ENCODE measurements at regions not wholly inside any gene's neighbourhood (a gene's known extent, or its start where the extent isn't known, plus 50 kb on each side); places are given as distances from the start of the nearest gene placed in this dataset.

- Histone ChIP-seq H3K9ac (no peak overlapping the region), H3K27ac (no peak overlapping the region), H3K4me3 (ENCODE audit: low read depth, low read length) (no peak overlapping the region), H2AFZ (no peak overlapping the region), H3K9me3 (ENCODE audit: control insufficient read depth, low read length) (no peaks in the 10 kb centered on the region), H3K4me1 (no peaks in the 10 kb centered on the region), H3K27me3 (ENCODE audit: control insufficient read depth, insufficient read depth, low read length) (no peaks in the 10 kb centered on the region), H3K36me3 (ENCODE audit: control insufficient read depth, insufficient read depth, low read length) (no peaks in the 10 kb centered on the region), H3K4me2 (ENCODE audit: low read length) (no peak overlapping the region), H3K79me2 (no peaks in the 10 kb centered on the region)
- TF ChIP-seq, protein P1, sequence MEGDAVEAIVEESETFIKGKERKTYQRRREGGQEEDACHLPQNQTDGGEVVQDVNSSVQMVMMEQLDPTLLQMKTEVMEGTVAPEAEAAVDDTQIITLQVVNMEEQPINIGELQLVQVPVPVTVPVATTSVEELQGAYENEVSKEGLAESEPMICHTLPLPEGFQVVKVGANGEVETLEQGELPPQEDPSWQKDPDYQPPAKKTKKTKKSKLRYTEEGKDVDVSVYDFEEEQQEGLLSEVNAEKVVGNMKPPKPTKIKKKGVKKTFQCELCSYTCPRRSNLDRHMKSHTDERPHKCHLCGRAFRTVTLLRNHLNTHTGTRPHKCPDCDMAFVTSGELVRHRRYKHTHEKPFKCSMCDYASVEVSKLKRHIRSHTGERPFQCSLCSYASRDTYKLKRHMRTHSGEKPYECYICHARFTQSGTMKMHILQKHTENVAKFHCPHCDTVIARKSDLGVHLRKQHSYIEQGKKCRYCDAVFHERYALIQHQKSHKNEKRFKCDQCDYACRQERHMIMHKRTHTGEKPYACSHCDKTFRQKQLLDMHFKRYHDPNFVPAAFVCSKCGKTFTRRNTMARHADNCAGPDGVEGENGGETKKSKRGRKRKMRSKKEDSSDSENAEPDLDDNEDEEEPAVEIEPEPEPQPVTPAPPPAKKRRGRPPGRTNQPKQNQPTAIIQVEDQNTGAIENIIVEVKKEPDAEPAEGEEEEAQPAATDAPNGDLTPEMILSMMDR (IDR thresholded peaks at IDR 0.05), result no peak
Observed at GRCh38 chr3:64345371-64345770, 120.1 kb upstream of the PRICKLE2 start.

DNA sequence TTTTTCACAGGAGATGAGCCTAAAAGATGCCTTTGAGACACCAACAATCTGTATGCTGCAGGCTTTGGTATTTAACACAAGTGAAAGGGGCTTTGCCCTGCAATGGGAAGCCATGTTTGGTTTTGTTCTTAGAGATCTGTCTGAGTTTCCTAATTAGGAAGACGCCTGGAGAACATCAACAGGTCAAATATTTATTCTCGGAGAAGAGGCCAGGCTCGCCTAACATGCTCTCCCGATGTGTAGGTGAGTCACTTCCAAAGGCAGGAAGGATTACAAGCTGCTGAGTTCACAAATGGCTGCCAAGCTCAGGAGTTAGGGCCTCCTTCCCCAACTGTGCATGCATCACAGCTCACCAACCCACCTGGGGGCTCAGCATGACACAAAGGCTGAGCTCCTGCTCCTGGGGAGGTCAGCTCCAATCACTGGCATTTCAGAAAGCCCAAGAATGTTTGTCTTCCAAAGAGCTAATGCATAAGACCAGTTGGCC, 119.5 kb upstream of the PRICKLE2 start:
- Histone ChIP-seq H2AFZ (no peak overlapping the region), H3K4me1 (no peaks in the 10 kb centered on the region), H3K27ac (no peak overlapping the region), H3K79me2 (no peaks in the 10 kb centered on the region), H3K4me3 (ENCODE audit: low read depth, low read length) (no peak overlapping the region), H3K9ac (no peak overlapping the region), H3K27me3 (ENCODE audit: control insufficient read depth, insufficient read depth, low read length) (no peaks in the 10 kb centered on the region), H3K36me3 (ENCODE audit: control insufficient read depth, insufficient read depth, low read length) (no peaks in the 10 kb centered on the region), H3K4me2 (ENCODE audit: low read length) (no peak overlapping the region), H3K9me3 (ENCODE audit: control insufficient read depth, low read length) (no peaks in the 10 kb centered on the region)
- TF ChIP-seq, protein P1 (IDR thresholded peaks at IDR 0.05), result no peak

DNA sequence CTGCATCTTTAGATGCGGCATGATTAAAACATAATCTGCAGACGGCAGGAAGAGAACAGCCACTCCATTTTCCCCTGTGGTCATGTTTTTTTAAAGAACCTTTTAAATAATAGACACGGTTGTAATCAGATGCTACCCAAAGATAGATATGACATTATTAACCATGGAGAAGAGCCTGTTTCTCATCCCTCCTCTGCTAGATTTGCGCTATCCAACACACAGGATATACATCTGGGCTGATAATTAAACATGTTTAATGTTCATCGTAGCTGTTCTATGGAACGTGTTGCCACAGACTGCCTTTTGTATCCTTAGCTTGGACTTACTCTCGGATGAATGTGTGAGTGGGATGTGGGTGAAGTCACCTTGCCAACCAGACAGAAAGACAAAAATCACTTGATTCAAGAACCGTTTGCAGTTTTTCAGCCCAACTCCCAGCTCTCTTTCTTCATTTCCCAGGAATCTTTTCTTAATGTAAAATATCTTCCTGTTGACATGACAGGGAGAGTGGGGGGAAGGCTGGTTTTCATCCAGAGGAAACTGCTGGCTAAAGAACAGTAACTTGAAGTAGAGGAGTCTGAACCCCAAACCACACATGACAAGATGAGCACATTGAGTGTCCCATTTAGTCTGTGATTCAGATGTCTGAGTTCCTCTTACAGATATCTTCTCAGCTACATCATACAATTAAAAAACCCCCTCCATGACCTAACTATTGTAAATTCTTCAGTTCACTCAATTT, 118.6 kb upstream of the PRICKLE2 start:
- Histone ChIP-seq H3K27me3 (ENCODE audit: control insufficient read depth, insufficient read depth, low read length) (no peaks in the 10 kb centered on the region), H2AFZ (no peak overlapping the region), H3K4me1 (no peaks in the 10 kb centered on the region), H3K79me2 (no peaks in the 10 kb centered on the region), H3K36me3 (ENCODE audit: control insufficient read depth, insufficient read depth, low read length) (no peaks in the 10 kb centered on the region), H3K4me3 (ENCODE audit: low read depth, low read length) (no peak overlapping the region), H3K4me2 (ENCODE audit: low read length) (no peak overlapping the region), H3K9ac (no peak overlapping the region), H3K9me3 (ENCODE audit: control insufficient read depth, low read length) (no peaks in the 10 kb centered on the region), H3K27ac (no peak overlapping the region)
- TF ChIP-seq, protein P1 (IDR thresholded peaks at IDR 0.05), result no peak

DNA sequence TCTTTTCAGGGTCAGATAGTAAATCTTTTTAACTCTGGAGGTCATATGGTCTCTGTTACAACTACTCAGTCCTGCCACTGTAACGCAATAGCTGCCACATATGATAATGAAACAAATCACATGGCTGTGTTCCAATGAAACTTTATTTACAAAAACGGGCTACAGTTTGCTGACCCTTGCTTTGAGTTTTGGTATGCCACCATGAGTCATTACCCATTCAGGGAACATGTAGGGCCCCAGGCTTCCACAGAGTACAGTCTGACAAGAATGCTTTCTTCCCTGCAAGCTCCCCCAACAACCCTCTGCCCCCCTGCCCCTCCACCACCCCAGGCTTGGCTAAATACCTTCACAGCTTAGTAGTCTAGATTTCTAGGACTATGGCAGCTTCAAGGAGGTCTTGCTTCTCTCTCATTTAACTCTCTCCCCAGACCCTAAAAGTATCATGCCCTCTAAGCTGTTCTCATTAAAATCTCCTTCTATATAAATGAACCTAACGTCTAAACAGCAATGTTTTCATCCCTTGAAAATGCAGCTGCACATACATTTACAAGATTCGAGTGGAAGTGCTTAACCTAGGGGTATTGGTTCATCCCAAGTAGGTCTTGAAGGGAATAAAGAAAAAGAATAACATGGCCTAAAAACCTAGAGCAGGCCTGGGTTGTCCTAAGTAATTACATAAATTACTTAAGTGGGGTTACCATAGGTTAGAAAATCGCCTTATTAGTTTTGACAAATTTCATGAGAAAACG, 117.8 kb upstream of the PRICKLE2 start:
- H3K9me3 ChIP-seq (ENCODE audit: control insufficient read depth, low read length), result no peaks in the 10 kb centered on the region
- no peaks in the 10 kb centered on the region for H3K36me3 ChIP-seq (ENCODE audit: control insufficient read depth, insufficient read depth, low read length)
- H3K27ac ChIP-seq, result no peak overlapping the region
- no peak overlapping the region for H3K4me2 ChIP-seq (ENCODE audit: low read length)
- no peak overlapping the region for H3K9ac ChIP-seq
- no peaks in the 10 kb centered on the region for H3K79me2 ChIP-seq
- no peaks in the 10 kb centered on the region for H3K27me3 ChIP-seq (ENCODE audit: control insufficient read depth, insufficient read depth, low read length)
- TF ChIP-seq, protein P1 (IDR thresholded peaks at IDR 0.05), result no peak
- no peak overlapping the region for H2AFZ ChIP-seq
- no peak overlapping the region for H3K4me3 ChIP-seq (ENCODE audit: low read depth, low read length)
- H3K4me1 ChIP-seq, result no peaks in the 10 kb centered on the region
